ENCODE measurements at regions not wholly inside any gene's neighbourhood (a gene's known extent, or its start where the extent isn't known, plus 50 kb on each side); places are given as distances from the start of the nearest gene placed in this dataset.

GRCh38 chr12:91763654-91764370, 381.8 kb downstream of the BTG1 start:
- intact Hi-C loops (cut with micrococcal nuclease; ENCODE audit: unreplicated experiment): loop anchor here (10.0 kb wide), 1 partner anchor 59 kb away; no protein-coding TSS in a partner anchor
- TF ChIP-seq EZH2 (IDR thresholded peaks at IDR 0.05; ENCODE audit: borderline replicate concordance, low read depth, low read length, poor library complexity, severe bottlenecking): no peak
- TF ChIP-seq, protein P1, sequence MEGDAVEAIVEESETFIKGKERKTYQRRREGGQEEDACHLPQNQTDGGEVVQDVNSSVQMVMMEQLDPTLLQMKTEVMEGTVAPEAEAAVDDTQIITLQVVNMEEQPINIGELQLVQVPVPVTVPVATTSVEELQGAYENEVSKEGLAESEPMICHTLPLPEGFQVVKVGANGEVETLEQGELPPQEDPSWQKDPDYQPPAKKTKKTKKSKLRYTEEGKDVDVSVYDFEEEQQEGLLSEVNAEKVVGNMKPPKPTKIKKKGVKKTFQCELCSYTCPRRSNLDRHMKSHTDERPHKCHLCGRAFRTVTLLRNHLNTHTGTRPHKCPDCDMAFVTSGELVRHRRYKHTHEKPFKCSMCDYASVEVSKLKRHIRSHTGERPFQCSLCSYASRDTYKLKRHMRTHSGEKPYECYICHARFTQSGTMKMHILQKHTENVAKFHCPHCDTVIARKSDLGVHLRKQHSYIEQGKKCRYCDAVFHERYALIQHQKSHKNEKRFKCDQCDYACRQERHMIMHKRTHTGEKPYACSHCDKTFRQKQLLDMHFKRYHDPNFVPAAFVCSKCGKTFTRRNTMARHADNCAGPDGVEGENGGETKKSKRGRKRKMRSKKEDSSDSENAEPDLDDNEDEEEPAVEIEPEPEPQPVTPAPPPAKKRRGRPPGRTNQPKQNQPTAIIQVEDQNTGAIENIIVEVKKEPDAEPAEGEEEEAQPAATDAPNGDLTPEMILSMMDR (conservative IDR thresholded peaks at IDR 0.05; ENCODE audit: low read depth, low read length): no peak
- Histone ChIP-seq H3K9me3 (ENCODE audit: low read depth, low read length, poor library complexity, severe bottlenecking) (no peaks in the 10 kb centered on the region), H3K4me3 (ENCODE audit: low read depth, low read length, poor library complexity, severe bottlenecking) (no peak overlapping the region), H3K27me3 (replicated peaks; ENCODE audit: insufficient read depth, low read depth, low read length, poor library complexity) (no peaks in the 10 kb centered on the region), H3K4me1 (ENCODE audit: insufficient read depth, low read length, poor library complexity, severe bottlenecking) (no peaks in the 10 kb centered on the region), H3K36me3 (ENCODE audit: insufficient read depth, low read length, poor library complexity, severe bottlenecking) (no peaks in the 10 kb centered on the region), H3K27ac (ENCODE audit: low read depth, low read length, poor library complexity, severe bottlenecking) (no peak overlapping the region)
- ChIA-PET POLR2A (ENCODE audit: low non-redundant PET) (no interaction called here), CTCF (no interaction called here)
- BruUV-seq (replicated peaks): no TSS peak
- DNase-seq (ENCODE audit: low spot score): no peak

DNA sequence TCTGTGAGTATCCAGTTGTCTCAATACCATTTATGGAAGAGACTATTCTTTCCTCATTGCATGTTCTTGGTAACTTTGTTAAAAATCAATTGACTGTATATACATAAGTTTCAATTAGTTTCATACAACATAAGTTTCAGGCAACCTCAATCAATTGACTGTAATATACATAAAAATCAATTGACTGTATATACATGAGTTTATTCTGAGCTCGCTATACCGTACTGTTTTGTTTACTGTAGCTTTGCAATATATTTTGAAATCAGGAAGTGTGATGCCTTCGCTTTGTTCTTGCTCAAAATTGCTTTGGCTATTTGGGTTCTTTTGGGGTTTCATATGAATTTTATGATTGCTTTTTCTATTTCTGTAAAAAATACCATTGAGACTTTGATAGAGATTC, 392.0 kb downstream of the BTG1 start:
- no peak overlapping the region for H3K4me3 ChIP-seq (ENCODE audit: low read depth, low read length, poor library complexity, severe bottlenecking)
- no peaks in the 10 kb centered on the region for H3K36me3 ChIP-seq (ENCODE audit: insufficient read depth, low read length, poor library complexity, severe bottlenecking)
- intact Hi-C loops (cut with micrococcal nuclease; ENCODE audit: unreplicated experiment): no loop called here
- POLR2A ChIA-PET (ENCODE audit: low non-redundant PET): no interaction called here
- CTCF ChIA-PET: no interaction called here
- H3K27me3 ChIP-seq (replicated peaks; ENCODE audit: insufficient read depth, low read depth, low read length, poor library complexity): no peaks in the 10 kb centered on the region
- H3K9me3 ChIP-seq (ENCODE audit: low read depth, low read length, poor library complexity, severe bottlenecking): peaks cover 17% of the 10 kb centered on the region
- H3K4me1 ChIP-seq (ENCODE audit: insufficient read depth, low read length, poor library complexity, severe bottlenecking): no peaks in the 10 kb centered on the region
- no peak overlapping the region for H3K27ac ChIP-seq (ENCODE audit: low read depth, low read length, poor library complexity, severe bottlenecking)
- BruUV-seq (replicated peaks): no TSS peak
- DNase-seq (ENCODE audit: low spot score): no peak
- TF ChIP-seq, protein P1 (conservative IDR thresholded peaks at IDR 0.05; ENCODE audit: low read depth, low read length): no peak
- no peak for TF ChIP-seq EZH2 (IDR thresholded peaks at IDR 0.05; ENCODE audit: borderline replicate concordance, low read depth, low read length, poor library complexity, severe bottlenecking)

- CTCF ChIA-PET: no interaction called here
- Histone ChIP-seq H3K4me3 (ENCODE audit: low read depth, low read length, poor library complexity, severe bottlenecking) (no peak overlapping the region), H3K27ac (ENCODE audit: low read depth, low read length, poor library complexity, severe bottlenecking) (no peak overlapping the region), H3K36me3 (ENCODE audit: insufficient read depth, low read length, poor library complexity, severe bottlenecking) (no peaks in the 10 kb centered on the region), H3K27me3 (replicated peaks; ENCODE audit: insufficient read depth, low read depth, low read length, poor library complexity) (no peaks in the 10 kb centered on the region), H3K9me3 (ENCODE audit: low read depth, low read length, poor library complexity, severe bottlenecking) (no peaks in the 10 kb centered on the region), H3K4me1 (ENCODE audit: insufficient read depth, low read length, poor library complexity, severe bottlenecking) (peaks cover 16% of the 10 kb centered on the region)
- BruUV-seq (replicated peaks): no TSS peak
- no peak for TF ChIP-seq EZH2 (IDR thresholded peaks at IDR 0.05; ENCODE audit: borderline replicate concordance, low read depth, low read length, poor library complexity, severe bottlenecking)
- no peak for DNase-seq (ENCODE audit: low spot score)
- intact Hi-C loops (cut with micrococcal nuclease; ENCODE audit: unreplicated experiment): no loop called here
- POLR2A ChIA-PET (ENCODE audit: low non-redundant PET): no interaction called here
Measured at GRCh38 chr12:91746976-91747375, 398.7 kb downstream of the BTG1 start.

DNA sequence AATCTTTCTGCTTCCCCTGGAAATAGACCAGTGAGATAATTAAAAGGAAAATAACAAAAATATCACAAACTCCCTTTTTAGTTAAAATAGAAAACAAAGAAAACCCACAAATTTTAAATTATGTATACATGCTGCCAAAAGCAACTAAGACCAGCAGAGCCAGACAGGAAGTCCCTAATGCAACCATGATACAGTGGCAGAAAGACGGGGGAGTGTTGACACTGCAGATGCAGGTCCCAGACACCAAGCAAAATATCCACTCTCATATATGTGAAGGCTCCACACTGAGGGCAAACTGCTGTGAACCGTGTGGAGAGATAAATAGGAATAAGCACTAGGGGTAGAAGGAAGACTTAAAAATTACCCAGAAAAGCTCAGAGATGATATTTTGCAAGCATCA, 401.0 kb downstream of the BTG1 start:
- Histone ChIP-seq H3K4me1 (ENCODE audit: insufficient read depth, low read length, poor library complexity, severe bottlenecking) (peaks cover 16% of the 10 kb centered on the region), H3K27me3 (replicated peaks; ENCODE audit: insufficient read depth, low read depth, low read length, poor library complexity) (no peaks in the 10 kb centered on the region), H3K36me3 (ENCODE audit: insufficient read depth, low read length, poor library complexity, severe bottlenecking) (no peaks in the 10 kb centered on the region), H3K27ac (ENCODE audit: low read depth, low read length, poor library complexity, severe bottlenecking) (no peak overlapping the region), H3K4me3 (ENCODE audit: low read depth, low read length, poor library complexity, severe bottlenecking) (no peak overlapping the region), H3K9me3 (ENCODE audit: low read depth, low read length, poor library complexity, severe bottlenecking) (no peaks in the 10 kb centered on the region)
- intact Hi-C loops (cut with micrococcal nuclease; ENCODE audit: unreplicated experiment): no loop called here
- CTCF ChIA-PET: interaction anchor here (0.6 kb wide), 1 partner anchor 166 kb away, joined by 8 read pairs; no protein-coding TSS in a partner anchor
- TF ChIP-seq, protein P1 (conservative IDR thresholded peaks at IDR 0.05; ENCODE audit: low read depth, low read length): no peak
- TF ChIP-seq EZH2 (IDR thresholded peaks at IDR 0.05; ENCODE audit: borderline replicate concordance, low read depth, low read length, poor library complexity, severe bottlenecking): no peak
- POLR2A ChIA-PET (ENCODE audit: low non-redundant PET): no interaction called here
- DNase-seq (ENCODE audit: low spot score): peak; percentile 35
- BruUV-seq (replicated peaks): no TSS peak

All from A673 (cell line).